T1000 (cell line): ENCODE measurements at regions not wholly inside any gene's neighbourhood (a gene's known extent, or its start where the extent isn't known, plus 50 kb on each side); places are given as distances from the start of the nearest gene placed in this dataset.

Experiments
- DNase-seq: peaks from one replicate; lab custom pipeline; 2025; ENCODE audit warnings: mixed read lengths; lab: John Stamatoyannopoulos, UW

- DNase-seq = no peak
These were observed 137.4 kb upstream of the POU1F1 start for GRCh38 chr3:87413814-87414213.

GRCh38 chr3:87410110-87410509, 133.7 kb upstream of the POU1F1 start:
- no peak for DNase-seq

- no peak for DNase-seq
These were observed 121.9 kb upstream of the POU1F1 start for GRCh38 chr3:87398168-87398801.

- DNase-seq = no peak
These were observed 120.8 kb upstream of the POU1F1 start for GRCh38 chr3:87397211-87397610.

- no peak for DNase-seq
These were observed 114.4 kb upstream of the POU1F1 start for GRCh38 chr3:87390821-87391220.

- no peak for DNase-seq
These were observed 114.0 kb upstream of the POU1F1 start for GRCh38 chr3:87390353-87390752.

GRCh38 chr3:87375231-87375682, 98.9 kb upstream of the POU1F1 start:
- DNase-seq = no peak

- no peak for DNase-seq
These were observed 93.6 kb upstream of the POU1F1 start for GRCh38 chr3:87370007-87370406.

- no peak for DNase-seq
These were observed 91.4 kb upstream of the POU1F1 start for GRCh38 chr3:87367736-87368135.

- DNase-seq = no peak
These were observed 87.3 kb upstream of the POU1F1 start for GRCh38 chr3:87363721-87364120.

GRCh38 chr3:87361956-87362355, 85.6 kb upstream of the POU1F1 start:
- no peak for DNase-seq

- DNase-seq = no peak
These were observed 84.9 kb upstream of the POU1F1 start for GRCh38 chr3:87361271-87361670.

- no peak for DNase-seq
These were observed 83.4 kb upstream of the POU1F1 start for GRCh38 chr3:87359826-87360225.

- DNase-seq = no peak
These were observed 82.6 kb upstream of the POU1F1 start for GRCh38 chr3:87359025-87359424.

GRCh38 chr3:87358066-87358465, 81.7 kb upstream of the POU1F1 start:
- DNase-seq = no peak

- DNase-seq = no peak
These were observed 78.0 kb upstream of the POU1F1 start for GRCh38 chr3:87354398-87354797.

GRCh38 chr3:87351937-87352336, 75.6 kb upstream of the POU1F1 start:
- no peak for DNase-seq

GRCh38 chr3:87350367-87351199, 74.2 kb upstream of the POU1F1 start:
- DNase-seq = no peak

GRCh38 chr3:87349833-87350232, 73.4 kb upstream of the POU1F1 start:
- DNase-seq = no peak

GRCh38 chr3:87336761-87337160, 60.4 kb upstream of the POU1F1 start:
- no peak for DNase-seq

- no peak for DNase-seq
These were observed 59.5 kb upstream of the POU1F1 start for GRCh38 chr3:87335931-87336330.

- DNase-seq = peak; percentile 57
These were observed 57.1 kb upstream of the POU1F1 start for GRCh38 chr3:87333393-87333892.

GRCh38 chr3:87332789-87333188, 56.4 kb upstream of the POU1F1 start:
- DNase-seq = no peak
